Stimulated activated naive CD8-positive, alpha-beta T cell treated with anti-CD3 and anti-CD28 coated beads, Interleukin-15, amount 100 ng/mL, for 72 hours (primary cell): ENCODE measurements at regions not wholly inside any gene's neighbourhood (a gene's known extent, or its start where the extent isn't known, plus 50 kb on each side); places are given as distances from the start of the nearest gene placed in this dataset.

Experiments used
- ATAC-seq: fragments of 150-1000 bp; cut with Tn5 transposase; 2 replicates; pipeline ENCODE4 v1.10.0; 2021; ENCODE audit warnings: mild to moderate bottlenecking, moderate library complexity
- DNase-seq, 2 donors: peaks; one replicate each; pipeline ENCODE4 v3.0.0; 2021 to 2022
- H3K27ac Mint-ChIP-seq, 2 donors: one replicate each; pipeline ENCODE4 v1.8.0; 2022; ENCODE audit warnings: mild to moderate bottlenecking in 2 of 2, mixed read lengths in 2 of 2, moderate library complexity in 2 of 2
- H3K27me3 Mint-ChIP-seq: one replicate; pipeline ENCODE4 v1.8.0; 2022; ENCODE audit warnings: mixed read lengths
- H3K4me1 Mint-ChIP-seq: one replicate; pipeline ENCODE4 v1.8.0; 2022; ENCODE audit warnings: mild to moderate bottlenecking, mixed read lengths
- H3K4me3 Mint-ChIP-seq, 2 donors: one replicate each; pipeline ENCODE4 v1.8.0; 2022; ENCODE audit warnings: mild to moderate bottlenecking in 2 of 2, mixed read lengths in 2 of 2, moderate library complexity in 1 of 2
- H3K9me3 Mint-ChIP-seq, 2 donors: one replicate each; pipeline ENCODE4 v1.8.0; 2022; ENCODE audit warnings: mixed read lengths in 2 of 2

DNA sequence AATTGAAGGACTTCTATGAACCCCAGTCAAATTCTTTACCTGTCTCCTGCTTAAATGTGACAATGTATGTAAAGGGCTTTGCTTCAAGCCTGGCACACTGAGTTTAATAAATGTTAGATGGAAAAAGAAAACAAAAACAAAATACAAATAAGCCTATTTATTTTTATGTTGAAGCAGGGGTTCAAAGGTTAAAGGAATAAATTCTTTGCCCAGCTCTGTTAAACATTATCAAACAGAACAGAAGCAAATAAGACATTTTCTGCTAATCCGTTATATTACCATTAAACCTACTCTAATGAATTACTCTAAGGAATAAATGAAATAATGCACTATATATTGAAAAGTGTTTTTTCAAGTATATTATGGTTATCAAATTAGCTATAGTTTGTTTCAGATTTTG lies 182.5 kb upstream of the CEP162 start:
- DNase-seq (no peak), ATAC-seq (no peak)
- no peaks in the 10 kb centered on the region for H3K9me3 Mint-ChIP-seq
- no peak overlapping the region for H3K4me3 Mint-ChIP-seq
- no peak overlapping the region for H3K27ac Mint-ChIP-seq
- H3K4me1 Mint-ChIP-seq = no peaks in the 10 kb centered on the region
- H3K27me3 Mint-ChIP-seq = no peaks in the 10 kb centered on the region

DNA sequence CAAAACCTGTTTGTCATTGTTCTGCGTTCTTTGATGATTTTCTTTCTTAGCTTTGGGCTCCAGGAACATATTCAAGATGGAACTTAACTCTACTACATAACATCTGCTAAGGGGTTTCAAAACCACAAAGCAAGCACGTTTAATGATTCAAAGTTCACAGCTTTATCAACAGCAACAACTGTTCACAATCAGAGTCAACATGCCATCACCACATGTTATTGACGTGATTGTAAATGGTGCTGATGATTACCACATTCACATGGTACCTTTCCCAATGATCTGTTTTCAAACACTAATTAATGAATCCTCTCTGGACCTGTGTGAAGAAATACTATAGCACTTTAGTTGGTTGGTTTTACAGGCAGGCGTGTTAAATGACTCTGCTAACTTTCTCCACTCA lies 180.6 kb upstream of the CEP162 start:
- no peaks in the 10 kb centered on the region for H3K27me3 Mint-ChIP-seq
- DNase-seq (no peak), ATAC-seq (no peak)
- no peak overlapping the region for H3K27ac Mint-ChIP-seq
- H3K4me3 Mint-ChIP-seq = no peak overlapping the region
- H3K9me3 Mint-ChIP-seq = no peaks in the 10 kb centered on the region
- no peaks in the 10 kb centered on the region for H3K4me1 Mint-ChIP-seq

GRCh38 chr6:84403545-84403944 lies 176.1 kb upstream of the CEP162 start:
- Mint-ChIP-seq H3K4me1 (no peaks in the 10 kb centered on the region), H3K27ac (no peak overlapping the region), H3K9me3 (no peaks in the 10 kb centered on the region), H3K27me3 (no peaks in the 10 kb centered on the region), H3K4me3 (no peak overlapping the region)
- ATAC-seq (no peak), DNase-seq (no peak)

DNA sequence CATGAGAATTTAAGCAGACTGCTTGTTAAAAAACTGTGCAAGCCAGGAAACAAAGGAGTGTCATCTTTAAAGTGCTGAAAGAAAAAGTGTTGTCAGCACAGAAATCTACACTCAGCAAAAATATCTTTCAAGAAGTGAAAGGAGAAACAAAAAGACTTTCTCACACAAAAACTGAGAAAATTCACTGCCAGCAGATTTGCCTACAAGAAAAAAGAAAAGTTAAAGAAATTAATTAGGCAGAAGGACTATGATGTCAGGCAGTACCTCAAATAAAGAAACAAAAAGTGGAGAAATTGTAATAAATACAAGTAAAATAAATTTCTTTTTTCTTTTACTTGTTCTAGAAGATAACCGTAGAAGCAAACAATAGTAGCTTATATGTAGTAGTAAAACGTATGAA lies 171.6 kb upstream of the CEP162 start:
- no peak for DNase-seq
- H3K4me1 Mint-ChIP-seq = no peaks in the 10 kb centered on the region
- no peak overlapping the region for H3K4me3 Mint-ChIP-seq
- ATAC-seq = no peak
- no peak overlapping the region for H3K27ac Mint-ChIP-seq
- H3K27me3 Mint-ChIP-seq = no peaks in the 10 kb centered on the region
- H3K9me3 Mint-ChIP-seq = no peaks in the 10 kb centered on the region

DNA sequence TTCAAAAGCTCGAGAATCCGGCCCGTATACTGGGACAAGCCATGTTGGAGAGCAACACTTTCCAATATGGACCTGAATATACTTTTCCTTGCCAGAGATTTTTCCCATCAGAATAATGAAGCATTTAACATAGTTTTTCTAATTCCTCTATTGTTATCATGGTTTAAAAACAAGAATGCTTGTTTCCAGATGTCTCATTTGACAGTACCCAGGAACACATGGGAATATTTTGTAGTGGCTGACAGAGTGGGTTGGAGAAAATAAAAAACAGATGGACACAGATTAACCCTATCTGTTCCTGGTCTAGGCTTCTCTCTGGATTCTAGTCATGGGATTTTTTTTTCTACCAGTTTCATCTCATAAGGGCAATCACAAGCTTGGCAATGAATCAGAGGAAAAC lies 164.8 kb upstream of the CEP162 start:
- Mint-ChIP-seq H3K9me3 (peaks cover 4 to 8% of the 10 kb centered on the region in 2 donors), H3K27ac (no peak overlapping the region), H3K27me3 (peaks cover 8% of the 10 kb centered on the region), H3K4me1 (no peaks in the 10 kb centered on the region), H3K4me3 (no peak overlapping the region)
- DNase-seq (no peak), ATAC-seq (no peak)

- Mint-ChIP-seq H3K4me1 (no peaks in the 10 kb centered on the region), H3K4me3 (no peak overlapping the region), H3K27ac (no peak overlapping the region), H3K9me3 (peaks cover 4 to 8% of the 10 kb centered on the region in 2 donors), H3K27me3 (peaks cover 8% of the 10 kb centered on the region)
- ATAC-seq (no peak), DNase-seq (no peak)
Observed at GRCh38 chr6:84390851-84391250, 163.4 kb upstream of the CEP162 start.

DNA sequence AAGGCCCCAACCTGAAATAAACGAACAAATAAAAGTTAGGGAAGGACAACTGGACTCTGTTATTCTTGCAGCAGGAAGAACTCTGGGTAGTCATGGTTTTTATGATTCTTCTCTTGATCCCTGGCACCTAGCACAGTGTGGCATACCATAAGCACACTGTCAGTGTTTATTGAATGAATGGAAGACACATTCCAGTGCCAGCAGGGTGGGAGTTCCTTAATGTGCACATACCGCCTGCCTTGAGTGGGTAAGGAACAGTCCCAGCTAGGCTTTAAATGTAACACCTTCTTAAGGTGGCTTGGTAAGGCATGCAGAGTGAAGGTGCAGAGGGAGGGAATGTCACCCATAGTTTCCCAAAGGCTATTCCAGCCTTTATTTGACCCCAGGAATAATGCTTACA lies 162.9 kb upstream of the CEP162 start:
- Mint-ChIP-seq H3K4me3 (no peak overlapping the region), H3K27me3 (peaks cover 8% of the 10 kb centered on the region), H3K9me3 (peaks cover 4 to 8% of the 10 kb centered on the region in 2 donors), H3K27ac (no peak overlapping the region), H3K4me1 (no peaks in the 10 kb centered on the region)
- DNase-seq = no peak
- ATAC-seq = no peak

GRCh38 chr6:84379142-84379541 lies 151.7 kb upstream of the CEP162 start:
- H3K4me1 Mint-ChIP-seq = no peaks in the 10 kb centered on the region
- ATAC-seq (no peak), DNase-seq (no peak)
- no peak overlapping the region for H3K4me3 Mint-ChIP-seq
- H3K27ac Mint-ChIP-seq = no peak overlapping the region
- peaks cover 0 to 12% of the 10 kb centered on the region in 2 donors for H3K9me3 Mint-ChIP-seq
- no peaks in the 10 kb centered on the region for H3K27me3 Mint-ChIP-seq

DNA sequence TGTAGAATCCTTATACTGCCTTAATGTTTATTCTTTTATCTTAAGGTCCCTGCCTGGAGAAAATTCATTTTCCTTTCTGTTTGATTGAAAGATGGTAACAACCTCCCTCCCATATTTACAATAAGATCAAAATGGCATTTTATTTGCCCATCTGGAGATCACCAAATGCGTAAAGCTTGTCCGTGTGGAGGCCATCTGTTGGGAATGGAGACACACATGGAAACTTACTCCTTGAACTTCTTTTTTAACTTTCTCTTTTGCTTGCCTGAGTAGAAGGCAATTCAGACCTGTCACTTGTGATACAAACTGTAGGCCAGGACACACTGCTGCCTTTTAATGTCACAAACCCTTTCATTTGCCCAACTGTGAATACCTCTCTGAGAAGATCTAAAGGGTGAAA lies 144.8 kb upstream of the CEP162 start:
- ATAC-seq = no peak
- Mint-ChIP-seq H3K27me3 (no peaks in the 10 kb centered on the region), H3K9me3 (peaks cover 5 to 14% of the 10 kb centered on the region in 2 donors), H3K4me3 (no peak overlapping the region), H3K4me1 (no peaks in the 10 kb centered on the region), H3K27ac (no peak overlapping the region)
- no peak for DNase-seq

DNA sequence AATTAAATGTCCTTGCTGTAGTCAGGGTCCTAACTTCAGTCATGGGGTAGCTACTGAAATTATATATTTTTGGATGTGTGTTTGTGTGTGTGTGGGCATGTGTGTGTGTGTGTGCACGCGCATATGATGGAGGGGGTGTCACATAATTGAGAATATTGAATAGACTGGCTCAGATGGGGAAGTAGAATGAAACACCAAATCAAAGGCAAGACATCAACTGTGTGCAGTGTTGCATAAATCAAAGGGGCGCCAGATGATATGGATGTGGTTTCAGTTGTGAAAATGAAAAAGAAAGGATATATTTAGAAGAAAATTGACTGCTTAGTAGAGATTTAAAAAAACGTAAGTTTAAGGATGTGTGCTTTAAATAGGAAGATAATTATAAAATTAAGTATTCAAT lies 144.2 kb upstream of the CEP162 start:
- Mint-ChIP-seq H3K4me1 (no peaks in the 10 kb centered on the region), H3K9me3 (peaks cover 5 to 14% of the 10 kb centered on the region in 2 donors), H3K27ac (no peak overlapping the region), H3K4me3 (no peak overlapping the region), H3K27me3 (no peaks in the 10 kb centered on the region)
- no peak for DNase-seq
- no peak for ATAC-seq

- ATAC-seq = no peak
- DNase-seq = no peak
- H3K9me3 Mint-ChIP-seq = peaks cover 0 to 6% of the 10 kb centered on the region in 2 donors
- no peak overlapping the region for H3K4me3 Mint-ChIP-seq
- no peaks in the 10 kb centered on the region for H3K27me3 Mint-ChIP-seq
- H3K27ac Mint-ChIP-seq = no peak overlapping the region
- H3K4me1 Mint-ChIP-seq = no peaks in the 10 kb centered on the region
Observed at GRCh38 chr6:84362193-84362821, 134.9 kb upstream of the CEP162 start.

DNA sequence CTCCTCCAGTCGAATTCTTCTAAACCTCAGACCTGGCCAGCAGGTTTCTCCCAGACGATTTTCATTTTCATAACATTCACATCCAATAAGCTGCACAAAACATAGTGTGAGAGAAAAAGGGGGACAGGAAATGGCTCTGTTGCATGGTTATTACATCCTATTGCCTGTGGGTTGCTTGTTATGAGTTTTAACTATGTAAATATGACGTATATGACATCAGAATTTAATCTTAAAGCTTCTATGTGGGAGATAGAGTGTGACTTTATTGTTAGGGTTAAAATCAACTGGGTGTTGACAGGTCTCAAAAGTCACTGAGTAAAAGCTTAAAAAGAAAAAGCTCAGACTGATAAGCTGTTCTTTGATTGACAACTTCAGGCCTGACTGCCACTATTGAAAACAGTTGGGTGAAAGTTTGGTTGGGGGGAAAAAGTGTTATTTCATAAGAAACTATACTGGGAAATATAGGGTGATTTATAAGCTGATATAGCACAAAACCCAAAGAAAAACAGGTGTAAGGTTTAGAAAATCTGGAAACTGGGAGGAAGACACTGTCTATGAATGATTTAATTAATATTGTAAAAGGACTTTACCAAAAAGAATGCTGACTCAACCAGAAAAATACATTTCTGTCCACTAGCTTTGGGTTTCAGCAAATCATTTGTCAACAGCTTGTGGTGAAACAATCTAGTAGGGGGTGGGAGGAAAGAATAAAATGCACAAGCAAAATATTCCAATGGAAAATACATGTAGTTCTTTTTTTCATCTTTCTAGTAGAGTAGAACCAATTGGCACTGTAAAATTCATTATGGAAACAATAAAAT lies 134.1 kb upstream of the CEP162 start:
- Mint-ChIP-seq H3K27me3 (no peaks in the 10 kb centered on the region), H3K4me1 (no peaks in the 10 kb centered on the region), H3K4me3 (no peak overlapping the region), H3K27ac (no peak overlapping the region), H3K9me3 (peaks cover 0 to 6% of the 10 kb centered on the region in 2 donors)
- DNase-seq = no peak
- ATAC-seq = no peak

- Mint-ChIP-seq H3K9me3 (peaks cover 0 to 6% of the 10 kb centered on the region in 2 donors), H3K4me1 (no peaks in the 10 kb centered on the region), H3K27me3 (no peaks in the 10 kb centered on the region), H3K27ac (no peak overlapping the region), H3K4me3 (no peak overlapping the region)
- DNase-seq (no peak), ATAC-seq (no peak)
Observed at GRCh38 chr6:84360039-84360438, 132.6 kb upstream of the CEP162 start.

- H3K4me1 Mint-ChIP-seq = no peaks in the 10 kb centered on the region
- no peak for ATAC-seq
- H3K27me3 Mint-ChIP-seq = no peaks in the 10 kb centered on the region
- peaks cover 0 to 6% of the 10 kb centered on the region in 2 donors for H3K9me3 Mint-ChIP-seq
- no peak overlapping the region for H3K27ac Mint-ChIP-seq
- no peak overlapping the region for H3K4me3 Mint-ChIP-seq
- DNase-seq = no peak
Observed at GRCh38 chr6:84358581-84358980, 131.1 kb upstream of the CEP162 start.

DNA sequence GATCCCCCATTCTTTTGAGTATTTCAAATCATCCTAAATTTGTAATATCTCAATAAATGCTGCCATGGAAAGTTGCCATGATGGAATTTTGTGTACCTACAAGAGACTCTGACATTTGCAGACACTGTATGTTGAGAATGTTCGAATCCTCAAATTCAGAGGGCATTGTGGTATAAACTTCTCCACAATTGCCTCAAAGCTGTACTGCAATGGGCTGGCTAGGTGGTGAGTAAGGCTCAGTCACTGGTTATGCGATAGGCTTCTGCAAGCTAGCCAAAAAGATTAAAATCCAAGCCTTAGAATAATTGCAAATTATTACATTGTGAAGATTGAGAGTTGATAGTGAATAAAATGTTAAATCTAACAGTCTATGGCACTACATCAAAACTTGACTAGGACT lies 130.2 kb upstream of the CEP162 start:
- ATAC-seq = no peak
- no peaks in the 10 kb centered on the region for H3K27me3 Mint-ChIP-seq
- DNase-seq = no peak
- H3K27ac Mint-ChIP-seq = no peak overlapping the region
- H3K9me3 Mint-ChIP-seq = peaks cover 0 to 6% of the 10 kb centered on the region in 2 donors
- H3K4me1 Mint-ChIP-seq = no peaks in the 10 kb centered on the region
- no peak overlapping the region for H3K4me3 Mint-ChIP-seq

- Mint-ChIP-seq H3K9me3 (peaks cover 0 to 6% of the 10 kb centered on the region in 2 donors), H3K4me3 (no peak overlapping the region), H3K27me3 (no peaks in the 10 kb centered on the region), H3K27ac (no peak overlapping the region), H3K4me1 (no peaks in the 10 kb centered on the region)
- ATAC-seq (no peak), DNase-seq (no peak)
Observed at GRCh38 chr6:84356907-84357306, 129.5 kb upstream of the CEP162 start.
